GM23338 (cell line): ENCODE measurements at regions not wholly inside any gene's neighbourhood (a gene's known extent, or its start where the extent isn't known, plus 50 kb on each side); places are given as distances from the start of the nearest gene placed in this dataset.

ENCODE experiments used
- ATAC-seq: fragments of 200-7000 bp; cut with Tn5 transposase; 3 replicates; pipeline ENCODE4 v1.9.1; 2020
- DNase-seq: peaks from one replicate; pipeline ENCODE4 v3.0.0-alpha.2; 2015; ENCODE audit warnings: low spot score
- H2AFZ ChIP-seq: fragments of 200-600 bp; sonication (generic); 2 replicates; pipeline ENCODE4 v1.8.0; 2016; ENCODE audit warnings: antibody characterized with exemption, mild to moderate bottlenecking, moderate library complexity
- H3F3A ChIP-seq: fragments of 200-600 bp; sonication (generic); replicated peaks from 2 replicates; pipeline ENCODE4 v1.8.0; 2017; ENCODE audit warnings: antibody characterized with exemption, mixed run types, low read depth
- H3K27ac ChIP-seq: fragments of 200-600 bp; sonication (generic); 2 replicates; pipeline ENCODE4 v1.6.1; 2016; ENCODE audit warnings: low read depth
- H3K27me3 ChIP-seq: fragments of 200-600 bp; sonication (generic); 2 replicates; pipeline ENCODE4 v1.8.0; 2016; ENCODE audit warnings: mild to moderate bottlenecking, mixed run types, moderate library complexity; ENCODE audit not compliant: insufficient read depth
- H3K36me3 ChIP-seq: fragments of 200-600 bp; sonication (generic); 2 replicates; pipeline ENCODE4 v1.8.0; 2016; ENCODE audit warnings: mild to moderate bottlenecking; ENCODE audit not compliant: insufficient read depth
- H3K4me1 ChIP-seq: fragments of 200-600 bp; sonication (generic); 2 replicates; pipeline ENCODE4 v1.8.0; 2016; ENCODE audit warnings: mild to moderate bottlenecking, moderate library complexity; ENCODE audit not compliant: insufficient read depth
- H3K4me2 ChIP-seq: fragments of 200-600 bp; sonication (generic); 2 replicates; pipeline ENCODE4 v1.7.1; 2017; ENCODE audit warnings: mixed run types
- H3K4me3 ChIP-seq: fragments of 200-600 bp; sonication (generic); 2 replicates; pipeline ENCODE4 v1.6.1; 2016; ENCODE audit warnings: mixed run types
- H3K79me2 ChIP-seq: fragments of 200-600 bp; sonication (generic); replicated peaks from 2 replicates; pipeline ENCODE4 v1.8.0; 2017; ENCODE audit warnings: mild to moderate bottlenecking; ENCODE audit not compliant: insufficient read depth
- H3K9me2 ChIP-seq: fragments of 200-600 bp; sonication (generic); 2 replicates; pipeline ENCODE4 v1.8.0; 2017; ENCODE audit not compliant: insufficient read depth
- H4K20me1 ChIP-seq: fragments of 200-600 bp; sonication (generic); replicated peaks from 2 replicates; pipeline ENCODE4 v1.8.0; 2017; ENCODE audit warnings: mild to moderate bottlenecking; ENCODE audit not compliant: insufficient read depth
- H3K27ac Mint-ChIP-seq: 2 replicates; pipeline ENCODE4 v1.8.0; 2020; ENCODE audit warnings: inconsistent platforms, mild to moderate bottlenecking, moderate library complexity, mixed read lengths
- H3K27me3 Mint-ChIP-seq: 3 replicates; pipeline ENCODE4 v1.8.0; 2022; ENCODE audit warnings: low read depth, mild to moderate bottlenecking, moderate library complexity, mixed read lengths, inconsistent platforms; ENCODE audit not compliant: insufficient read depth, poor library complexity
- H3K36me3 Mint-ChIP-seq: 3 replicates; pipeline ENCODE4 v1.8.0; 2021; ENCODE audit warnings: low read depth, mild to moderate bottlenecking, inconsistent platforms, moderate library complexity, mixed read lengths
- H3K4me1 Mint-ChIP-seq: 3 replicates; pipeline ENCODE4 v1.8.0; 2020; ENCODE audit warnings: mild to moderate bottlenecking, inconsistent platforms, mixed read lengths
- H3K4me3 Mint-ChIP-seq: 3 replicates; pipeline ENCODE4 v1.8.0; 2021; ENCODE audit warnings: moderate library complexity, mild to moderate bottlenecking, inconsistent platforms, mixed read lengths
- H3K9me3 Mint-ChIP-seq: 3 replicates; pipeline ENCODE4 v1.8.0; 2020; ENCODE audit warnings: moderate library complexity, mild to moderate bottlenecking, inconsistent platforms, mixed read lengths
- CREB1 ChIP-seq: fragments of 250-450 bp; sonication (Bioruptor Pico); IDR thresholded peaks from 2 replicates; pipeline ENCODE4 v1.5.0; 2020; ENCODE audit warnings: low read depth, mild to moderate bottlenecking, moderate library complexity
- CTCF ChIP-seq, 2 experiments: fragments of 200-600 bp in 1 of 2; sonication (generic) in 1 of 2; conservative IDR thresholded peaks; 2 replicates each; pipeline versions ENCODE4 v1.5.1 to v1.6.1; 2016 to 2017; ENCODE audit warnings: antibody characterized with exemption in 2 of 2, low read depth in 2 of 2, mild to moderate bottlenecking in 2 of 2, moderate library complexity in 1 of 2
- EZH2 ChIP-seq: fragments of 200-600 bp; sonication (generic); IDR thresholded peaks from one replicate; pipeline ENCODE4 v1.8.0; 2017; ENCODE audit warnings: antibody characterized with exemption, mild to moderate bottlenecking, low read depth; ENCODE audit not compliant: unreplicated experiment
- EZH2phosphoT487 ChIP-seq: fragments of 200-600 bp; sonication (generic); IDR thresholded peaks from one replicate; pipeline ENCODE4 v1.8.1; 2018; ENCODE audit warnings: antibody characterized with exemption; ENCODE audit not compliant: unreplicated experiment
- JUNB ChIP-seq: IDR thresholded peaks from one replicate; pipeline ENCODE4 v1.6.1; 2016; ENCODE audit warnings: antibody characterized with exemption; ENCODE audit not compliant: unreplicated experiment
- NANOG ChIP-seq: IDR thresholded peaks from 2 replicates; pipeline ENCODE4 v1.6.1; 2016; ENCODE audit warnings: antibody characterized with exemption, borderline replicate concordance
- POLR2AphosphoS5 ChIP-seq: IDR thresholded peaks from 2 replicates; pipeline ENCODE4 v1.6.1; 2016; ENCODE audit warnings: antibody characterized with exemption, low read depth
- STAT1 ChIP-seq: IDR thresholded peaks from one replicate; pipeline ENCODE4 v1.6.1; 2016; ENCODE audit warnings: antibody characterized with exemption; ENCODE audit not compliant: unreplicated experiment
- ZNF114 ChIP-seq: fragments of 250-450 bp; sonication (Bioruptor Pico); IDR thresholded peaks from 2 replicates; pipeline ENCODE4 v1.5.0; 2020; ENCODE audit warnings: mild to moderate bottlenecking, moderate library complexity
- ZNF331 ChIP-seq: fragments of 250-450 bp; sonication (Bioruptor Pico); IDR thresholded peaks from 2 replicates; pipeline ENCODE4 v1.5.0; 2020; ENCODE audit warnings: low read depth, mild to moderate bottlenecking, moderate library complexity
- TF ChIP-seq, protein P1 (sequence below): fragments of 250-450 bp; sonication (Bioruptor Pico); IDR thresholded peaks from 2 replicates; pipeline ENCODE4 v1.5.0; 2020; ENCODE audit warnings: mild to moderate bottlenecking, moderate library complexity
- TF ChIP-seq, protein P2 (sequence below): IDR thresholded peaks from 2 replicates; pipeline ENCODE4 v1.6.1; 2016; ENCODE audit warnings: antibody characterized with exemption
- TF ChIP-seq, protein P3 (sequence below): IDR thresholded peaks from one replicate; pipeline ENCODE4 v1.6.1; 2018; ENCODE audit warnings: antibody characterized with exemption; ENCODE audit not compliant: unreplicated experiment

DNA sequence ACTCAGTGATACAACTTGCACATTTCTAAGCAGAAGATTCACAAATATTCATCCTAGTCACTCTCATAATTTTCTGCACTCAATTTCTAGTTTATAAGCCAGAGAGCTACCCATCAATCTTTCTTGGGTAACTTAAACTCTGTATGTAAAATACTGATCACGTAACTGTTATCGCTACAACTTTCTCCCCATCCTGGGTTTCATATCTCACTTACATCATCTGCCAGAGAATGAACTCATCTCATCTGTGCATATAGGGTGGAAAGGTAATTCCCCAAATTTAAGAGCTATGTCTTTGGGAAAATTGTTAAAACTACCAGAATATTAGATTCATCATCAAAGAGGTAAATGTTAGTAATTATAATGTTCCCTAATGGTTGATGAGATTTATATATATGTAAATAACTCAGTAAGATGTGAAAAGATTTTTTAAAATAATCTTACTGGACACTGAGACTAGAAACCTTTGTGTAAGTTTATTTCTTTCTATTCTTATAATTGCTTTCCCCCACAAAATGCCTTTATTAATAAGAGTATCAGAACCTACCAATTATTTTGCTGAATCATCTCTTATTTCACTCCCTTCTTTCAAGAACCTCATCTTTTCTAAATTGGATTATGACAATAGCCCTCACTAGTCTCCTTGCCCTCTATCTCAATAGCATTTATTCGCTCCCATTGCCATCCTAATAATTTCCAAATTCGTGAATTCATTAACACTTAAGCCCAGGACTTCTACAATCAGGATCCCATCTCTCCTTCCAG is 729.0 kb downstream of the EPHA4 start:
- H3K4me1 ChIP-seq: no peaks in the 10 kb centered on the region; the same call in 1 of the 2 replicates
- no peak overlapping the region for H3K4me2 ChIP-seq
- H3K9me3 Mint-ChIP-seq: no peaks in the 10 kb centered on the region
- DNase-seq: no peak
- H3K27ac ChIP-seq: no peak overlapping the region
- H3K4me3 Mint-ChIP-seq: no peak overlapping the region
- TF ChIP-seq, protein P1, sequence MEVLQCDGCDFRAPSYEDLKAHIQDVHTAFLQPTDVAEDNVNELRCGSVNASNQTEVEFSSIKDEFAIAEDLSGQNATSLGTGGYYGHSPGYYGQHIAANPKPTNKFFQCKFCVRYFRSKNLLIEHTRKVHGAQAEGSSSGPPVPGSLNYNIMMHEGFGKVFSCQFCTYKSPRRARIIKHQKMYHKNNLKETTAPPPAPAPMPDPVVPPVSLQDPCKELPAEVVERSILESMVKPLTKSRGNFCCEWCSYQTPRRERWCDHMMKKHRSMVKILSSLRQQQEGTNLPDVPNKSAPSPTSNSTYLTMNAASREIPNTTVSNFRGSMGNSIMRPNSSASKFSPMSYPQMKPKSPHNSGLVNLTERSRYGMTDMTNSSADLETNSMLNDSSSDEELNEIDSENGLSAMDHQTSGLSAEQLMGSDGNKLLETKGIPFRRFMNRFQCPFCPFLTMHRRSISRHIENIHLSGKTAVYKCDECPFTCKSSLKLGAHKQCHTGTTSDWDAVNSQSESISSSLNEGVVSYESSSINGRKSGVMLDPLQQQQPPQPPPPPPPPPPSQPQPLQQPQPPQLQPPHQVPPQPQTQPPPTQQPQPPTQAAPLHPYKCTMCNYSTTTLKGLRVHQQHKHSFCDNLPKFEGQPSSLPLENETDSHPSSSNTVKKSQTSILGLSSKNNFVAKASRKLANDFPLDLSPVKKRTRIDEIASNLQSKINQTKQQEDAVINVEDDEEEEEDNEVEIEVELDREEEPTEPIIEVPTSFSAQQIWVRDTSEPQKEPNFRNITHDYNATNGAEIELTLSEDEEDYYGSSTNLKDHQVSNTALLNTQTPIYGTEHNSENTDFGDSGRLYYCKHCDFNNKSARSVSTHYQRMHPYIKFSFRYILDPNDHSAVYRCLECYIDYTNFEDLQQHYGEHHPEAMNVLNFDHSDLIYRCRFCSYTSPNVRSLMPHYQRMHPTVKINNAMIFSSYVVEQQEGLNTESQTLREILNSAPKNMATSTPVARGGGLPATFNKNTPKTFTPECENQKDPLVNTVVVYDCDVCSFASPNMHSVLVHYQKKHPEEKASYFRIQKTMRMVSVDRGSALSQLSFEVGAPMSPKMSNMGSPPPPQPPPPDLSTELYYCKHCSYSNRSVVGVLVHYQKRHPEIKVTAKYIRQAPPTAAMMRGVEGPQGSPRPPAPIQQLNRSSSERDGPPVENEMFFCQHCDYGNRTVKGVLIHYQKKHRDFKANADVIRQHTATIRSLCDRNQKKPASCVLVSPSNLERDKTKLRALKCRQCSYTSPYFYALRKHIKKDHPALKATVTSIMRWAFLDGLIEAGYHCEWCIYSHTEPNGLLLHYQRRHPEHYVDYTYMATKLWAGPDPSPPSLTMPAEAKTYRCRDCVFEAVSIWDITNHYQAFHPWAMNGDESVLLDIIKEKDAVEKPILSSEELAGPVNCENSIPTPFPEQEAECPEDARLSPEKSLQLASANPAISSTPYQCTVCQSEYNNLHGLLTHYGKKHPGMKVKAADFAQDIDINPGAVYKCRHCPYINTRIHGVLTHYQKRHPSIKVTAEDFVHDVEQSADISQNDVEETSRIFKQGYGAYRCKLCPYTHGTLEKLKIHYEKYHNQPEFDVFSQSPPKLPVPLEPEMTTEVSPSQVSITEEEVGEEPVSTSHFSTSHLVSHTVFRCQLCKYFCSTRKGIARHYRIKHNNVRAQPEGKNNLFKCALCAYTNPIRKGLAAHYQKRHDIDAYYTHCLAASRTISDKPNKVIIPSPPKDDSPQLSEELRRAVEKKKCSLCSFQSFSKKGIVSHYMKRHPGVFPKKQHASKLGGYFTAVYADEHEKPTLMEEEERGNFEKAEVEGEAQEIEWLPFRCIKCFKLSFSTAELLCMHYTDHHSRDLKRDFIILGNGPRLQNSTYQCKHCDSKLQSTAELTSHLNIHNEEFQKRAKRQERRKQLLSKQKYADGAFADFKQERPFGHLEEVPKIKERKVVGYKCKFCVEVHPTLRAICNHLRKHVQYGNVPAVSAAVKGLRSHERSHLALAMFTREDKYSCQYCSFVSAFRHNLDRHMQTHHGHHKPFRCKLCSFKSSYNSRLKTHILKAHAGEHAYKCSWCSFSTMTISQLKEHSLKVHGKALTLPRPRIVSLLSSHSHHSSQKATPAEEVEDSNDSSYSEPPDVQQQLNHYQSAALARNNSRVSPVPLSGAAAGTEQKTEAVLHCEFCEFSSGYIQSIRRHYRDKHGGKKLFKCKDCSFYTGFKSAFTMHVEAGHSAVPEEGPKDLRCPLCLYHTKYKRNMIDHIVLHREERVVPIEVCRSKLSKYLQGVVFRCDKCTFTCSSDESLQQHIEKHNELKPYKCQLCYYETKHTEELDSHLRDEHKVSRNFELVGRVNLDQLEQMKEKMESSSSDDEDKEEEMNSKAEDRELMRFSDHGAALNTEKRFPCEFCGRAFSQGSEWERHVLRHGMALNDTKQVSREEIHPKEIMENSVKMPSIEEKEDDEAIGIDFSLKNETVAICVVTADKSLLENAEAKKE: no peak
- TF ChIP-seq CTCF (conservative IDR thresholded peaks at IDR 0.05; ENCODE audit: low read depth in 2 of 2): no peak
- no peak for TF ChIP-seq ZNF331 (CRISPR knock-in tag)
- TF ChIP-seq EZH2: no peak
- no peak for TF ChIP-seq EZH2phosphoT487
- TF ChIP-seq NANOG: no peak
- TF ChIP-seq CREB1 (CRISPR knock-in tag): no peak
- no peak for TF ChIP-seq STAT1
- TF ChIP-seq, protein P2, sequence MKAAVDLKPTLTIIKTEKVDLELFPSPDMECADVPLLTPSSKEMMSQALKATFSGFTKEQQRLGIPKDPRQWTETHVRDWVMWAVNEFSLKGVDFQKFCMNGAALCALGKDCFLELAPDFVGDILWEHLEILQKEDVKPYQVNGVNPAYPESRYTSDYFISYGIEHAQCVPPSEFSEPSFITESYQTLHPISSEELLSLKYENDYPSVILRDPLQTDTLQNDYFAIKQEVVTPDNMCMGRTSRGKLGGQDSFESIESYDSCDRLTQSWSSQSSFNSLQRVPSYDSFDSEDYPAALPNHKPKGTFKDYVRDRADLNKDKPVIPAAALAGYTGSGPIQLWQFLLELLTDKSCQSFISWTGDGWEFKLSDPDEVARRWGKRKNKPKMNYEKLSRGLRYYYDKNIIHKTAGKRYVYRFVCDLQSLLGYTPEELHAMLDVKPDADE: no peak
- no peak for TF ChIP-seq JUNB
- TF ChIP-seq POLR2AphosphoS5: no peak
- TF ChIP-seq, protein P3, sequence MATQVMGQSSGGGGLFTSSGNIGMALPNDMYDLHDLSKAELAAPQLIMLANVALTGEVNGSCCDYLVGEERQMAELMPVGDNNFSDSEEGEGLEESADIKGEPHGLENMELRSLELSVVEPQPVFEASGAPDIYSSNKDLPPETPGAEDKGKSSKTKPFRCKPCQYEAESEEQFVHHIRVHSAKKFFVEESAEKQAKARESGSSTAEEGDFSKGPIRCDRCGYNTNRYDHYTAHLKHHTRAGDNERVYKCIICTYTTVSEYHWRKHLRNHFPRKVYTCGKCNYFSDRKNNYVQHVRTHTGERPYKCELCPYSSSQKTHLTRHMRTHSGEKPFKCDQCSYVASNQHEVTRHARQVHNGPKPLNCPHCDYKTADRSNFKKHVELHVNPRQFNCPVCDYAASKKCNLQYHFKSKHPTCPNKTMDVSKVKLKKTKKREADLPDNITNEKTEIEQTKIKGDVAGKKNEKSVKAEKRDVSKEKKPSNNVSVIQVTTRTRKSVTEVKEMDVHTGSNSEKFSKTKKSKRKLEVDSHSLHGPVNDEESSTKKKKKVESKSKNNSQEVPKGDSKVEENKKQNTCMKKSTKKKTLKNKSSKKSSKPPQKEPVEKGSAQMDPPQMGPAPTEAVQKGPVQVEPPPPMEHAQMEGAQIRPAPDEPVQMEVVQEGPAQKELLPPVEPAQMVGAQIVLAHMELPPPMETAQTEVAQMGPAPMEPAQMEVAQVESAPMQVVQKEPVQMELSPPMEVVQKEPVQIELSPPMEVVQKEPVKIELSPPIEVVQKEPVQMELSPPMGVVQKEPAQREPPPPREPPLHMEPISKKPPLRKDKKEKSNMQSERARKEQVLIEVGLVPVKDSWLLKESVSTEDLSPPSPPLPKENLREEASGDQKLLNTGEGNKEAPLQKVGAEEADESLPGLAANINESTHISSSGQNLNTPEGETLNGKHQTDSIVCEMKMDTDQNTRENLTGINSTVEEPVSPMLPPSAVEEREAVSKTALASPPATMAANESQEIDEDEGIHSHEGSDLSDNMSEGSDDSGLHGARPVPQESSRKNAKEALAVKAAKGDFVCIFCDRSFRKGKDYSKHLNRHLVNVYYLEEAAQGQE: no peak
- TF ChIP-seq ZNF114 (CRISPR knock-in tag): no peak
- no peaks in the 10 kb centered on the region for H3K79me2 ChIP-seq
- no peaks in the 10 kb centered on the region for H3K4me1 Mint-ChIP-seq
- no peaks in the 10 kb centered on the region for H3K36me3 ChIP-seq
- no peaks in the 10 kb centered on the region for H3K27me3 Mint-ChIP-seq
- no peak overlapping the region for H3K4me3 ChIP-seq
- H4K20me1 ChIP-seq: no peaks in the 10 kb centered on the region
- H3F3A ChIP-seq: no peaks in the 10 kb centered on the region
- 0 out of 2 replicates have a peak, but pooled peaks cover 3% of the 10 kb centered on the region for H3K9me2 ChIP-seq
- H3K27me3 ChIP-seq: no peaks in the 10 kb centered on the region
- H2AFZ ChIP-seq: no peak overlapping the region
- no peak for ATAC-seq
- H3K27ac Mint-ChIP-seq: no peak overlapping the region
- H3K36me3 Mint-ChIP-seq: no peaks in the 10 kb centered on the region
